ENCODE measurements at regions not wholly inside any gene's neighbourhood (a gene's known extent, or its start where the extent isn't known, plus 50 kb on each side); places are given as distances from the start of the nearest gene placed in this dataset.
A peak's percentile ranks its signal among the peaks of the same experiment; 100 is the strongest.

DNA sequence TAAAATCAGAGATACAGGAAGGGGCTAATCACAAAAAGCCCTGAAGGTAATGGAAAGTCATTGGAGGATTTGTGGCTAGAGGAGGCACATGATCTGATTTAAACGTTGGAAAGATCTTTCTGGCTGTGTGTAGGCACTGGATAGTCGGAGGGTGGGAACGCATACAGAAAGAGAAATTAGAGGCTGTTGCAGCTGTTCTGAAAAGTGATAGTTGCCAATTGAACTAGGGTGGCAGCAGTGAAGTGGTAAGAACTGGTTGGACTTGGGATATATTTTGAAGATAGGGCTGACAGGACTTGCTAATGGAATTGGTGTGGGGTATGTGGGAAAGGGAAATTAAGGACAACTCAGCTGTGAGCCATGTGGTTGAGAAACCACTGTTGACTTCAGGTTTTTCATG, 223.6 kb downstream of the OGFRL1 start:
- Histone ChIP-seq H3K18ac (ENCODE audit: insufficient read length, low read depth, low read length) (no peak overlapping the region), H3K27ac (ENCODE audit: insufficient read length, low read depth, low read length) (no peak overlapping the region), H3T11ph (ENCODE audit: low read length) (no peak overlapping the region), H3K56ac (ENCODE audit: insufficient read length, low read depth, low read length) (no peak overlapping the region), H4K8ac (replicated peaks; ENCODE audit: insufficient read length, low read depth, low read length) (no peak overlapping the region), H4K5ac (ENCODE audit: insufficient read length, low read depth, low read length) (no peak overlapping the region), H3K4me1 (ENCODE audit: insufficient read depth, low read length) (no peaks in the 10 kb centered on the region), H2AK5ac (ENCODE audit: insufficient read length, low read length) (no peak overlapping the region), H4K20me1 (ENCODE audit: control insufficient read depth, insufficient read depth, insufficient read length) (no peaks in the 10 kb centered on the region), H2BK5ac (ENCODE audit: insufficient read length, low read length) (no peak overlapping the region), H3K4me2 (ENCODE audit: insufficient read depth, insufficient read length, low read length) (no peak overlapping the region), H4K91ac (ENCODE audit: insufficient read length, low read depth, low read length) (no peak overlapping the region), H3K79me1 (ENCODE audit: insufficient read depth, low read depth, low read length, poor library complexity, severe bottlenecking) (no peaks in the 10 kb centered on the region), H2BK120ac (ENCODE audit: low read depth, low read length, poor library complexity, severe bottlenecking) (no peak overlapping the region), H3K14ac (ENCODE audit: insufficient read depth, low read length) (no peak overlapping the region), H3K9me3 (ENCODE audit: control insufficient read depth, low read depth, low read length) (no peaks in the 10 kb centered on the region), H3K79me2 (ENCODE audit: insufficient read depth, low read length) (no peaks in the 10 kb centered on the region), H2BK12ac (ENCODE audit: insufficient read length, low read depth, low read length) (no peak overlapping the region), H3K4ac (ENCODE audit: low read depth, low read length) (no peak overlapping the region), H2BK20ac (ENCODE audit: low read depth, low read length, poor library complexity, severe bottlenecking) (no peak overlapping the region), H3K23me2 (ENCODE audit: insufficient read length, low read depth, low read length, poor library complexity, severe bottlenecking) (no peaks in the 10 kb centered on the region), H2AFZ (ENCODE audit: low read length) (no peak overlapping the region), H2BK15ac (ENCODE audit: low read depth, low read length) (no peak overlapping the region), H3K23ac (ENCODE audit: insufficient read length, low read depth, low read length) (no peak overlapping the region), H3K27me3 (ENCODE audit: insufficient read depth, low read length) (no peaks in the 10 kb centered on the region), H3K9ac (ENCODE audit: extremely low read depth, insufficient read length, low read length) (no peak overlapping the region)
- no CpG with 5 or more reads among the region's 3 CpGs for WGBS (ENCODE audit: extremely low coverage, insufficient read length, low lambda C conversion rate)
- H3K4me1 Mint-ChIP-seq, result peaks cover 2 to 3% of the 10 kb centered on the region in 2 experiments; a peak in 2 of 4 replicates
- 0 out of 7 replicates have a peak overlapping the region, but pooled peaks of 1 of the 3 experiments have one; percentile 3 for H3K27ac Mint-ChIP-seq
- H3K4me3 Mint-ChIP-seq, result no peak overlapping the region
- no peaks in the 10 kb centered on the region for H3K36me3 Mint-ChIP-seq (ENCODE audit: insufficient read depth in 1 of 3, low read depth in 3 of 3)
- no peak for DNase-seq
- H3K9me3 Mint-ChIP-seq, result no peaks in the 10 kb centered on the region
- no peaks in the 10 kb centered on the region for H3K27me3 Mint-ChIP-seq (ENCODE audit: low read depth)
- TF ChIP-seq CTCF (conservative IDR thresholded peaks at IDR 0.05), result no peak
